Sigmoid colon (tissue), 6 donors: ENCODE measurements at regions not wholly inside any gene's neighbourhood (a gene's known extent, or its start where the extent isn't known, plus 50 kb on each side); places are given as distances from the start of the nearest gene placed in this dataset.

ENCODE experiments used
- DNase-seq: peaks from one replicate; pipeline ENCODE4 v3.0.0-alpha.2; 2019
- H3K27ac ChIP-seq, 4 donors: fragments of 200-600 bp; sonication (generic); one replicate each; pipeline ENCODE4 v1.5.1; 2016 to 2019; ENCODE audit warnings: mild to moderate bottlenecking in 1 of 4
- H3K27me3 ChIP-seq, 3 donors: fragments of 200-600 bp; sonication (generic); one replicate each; pipeline ENCODE4 v1.5.1; 2019; ENCODE audit warnings: mild to moderate bottlenecking in 1 of 3
- H3K36me3 ChIP-seq, 4 donors: fragments of 200-600 bp; sonication (generic); one replicate each; pipeline ENCODE4 v1.5.1; 2016 to 2019
- H3K4me1 ChIP-seq, 4 donors: fragments of 200-600 bp; sonication (generic); one replicate each; pipeline ENCODE4 v1.5.1; 2017 to 2019
- H3K4me3 ChIP-seq, 4 donors: fragments of 200-600 bp; sonication (generic); one replicate each; pipeline ENCODE4 v1.5.1; 2017 to 2019; ENCODE audit warnings: mild to moderate bottlenecking in 2 of 4, moderate library complexity in 1 of 4
- H3K9me3 ChIP-seq, 4 donors: fragments of 200-600 bp in 3 of 4; sonication (generic) in 3 of 4; one replicate each; pipeline versions ENCODE4 v1.5.1 to v1.6.1; 2013 to 2019
- EP300 ChIP-seq, 4 donors: sonication (generic); formaldehyde crosslinking; IDR thresholded peaks; one replicate each; pipeline ENCODE4 v1.6.1; 2017; ENCODE audit warnings: antibody characterized with exemption in 4 of 4
- POLR2A ChIP-seq, 2 donors: fragments of 450-650 bp; IDR thresholded peaks; one replicate each; pipeline ENCODE4 v1.6.1; 2016; ENCODE audit warnings: antibody characterized with exemption in 2 of 2, mild to moderate bottlenecking in 2 of 2, moderate library complexity in 2 of 2
- POLR2AphosphoS5 ChIP-seq, 4 donors: sonication (generic); formaldehyde crosslinking; IDR thresholded peaks; one replicate each; pipeline ENCODE4 v1.6.1; 2017; ENCODE audit warnings: antibody characterized with exemption in 4 of 4
- WGBS, 2 donors: extraction: QIAGEN DNeasy Blood & Tissue Kit; methylation state at CpG; one replicate each; pipeline ENCODE4 v1.1.7; 2013; 5-methylcytosine and 5-hydroxymethylcytosine counted together
- intact Hi-C: fragments of 100-400 bp; cut with DNase I; formaldehyde crosslinking; loops from one replicate; pipeline ENCODE4 v1.15.1; 2023
- TF ChIP-seq, protein P1 (sequence below), 4 experiments: fragments of 450-650 bp in 3 of 4; fragments of 200-600 bp in 1 of 4; IDR thresholded peaks; one replicate each; pipeline ENCODE4 v1.5.1; 2016 to 2019; ENCODE audit warnings: antibody characterized with exemption in 4 of 4, mild to moderate bottlenecking in 3 of 4, moderate library complexity in 2 of 4
- donor health status: healthy with polysubstance abuse.
- donor health status: healthy.

DNA sequence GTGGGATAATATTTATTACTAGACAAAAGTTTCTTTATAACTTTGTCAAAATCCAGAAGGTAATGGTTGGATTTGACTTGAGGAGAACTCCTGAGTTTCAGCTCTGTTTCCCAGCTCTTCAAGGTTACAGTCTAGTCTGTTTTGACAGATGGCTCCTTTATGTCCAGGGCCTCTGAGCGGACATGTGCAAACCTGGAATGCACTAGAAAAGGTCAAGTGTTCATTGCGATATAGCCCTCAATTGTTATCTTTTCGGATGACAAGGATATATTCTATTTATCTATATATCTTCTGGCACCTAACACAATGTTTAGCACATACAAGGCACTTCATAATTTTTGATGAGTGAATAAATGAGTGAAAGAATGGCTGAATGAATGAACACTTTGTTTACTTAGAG is 513.2 kb upstream of the GOLIM4 start:
- Histone ChIP-seq H3K27ac (no peak overlapping the region), H3K4me1 (no peaks in the 10 kb centered on the region), H3K4me3 (no peak overlapping the region), H3K27me3 (no peaks in the 10 kb centered on the region), H3K9me3 (no peaks in the 10 kb centered on the region), H3K36me3 (no peaks in the 10 kb centered on the region)
- 90% methylated on average over 3 of the region's 3 CpGs for WGBS, 2 donors
- no peak for DNase-seq
- intact Hi-C loops = no loop called here
- TF ChIP-seq, protein P1, sequence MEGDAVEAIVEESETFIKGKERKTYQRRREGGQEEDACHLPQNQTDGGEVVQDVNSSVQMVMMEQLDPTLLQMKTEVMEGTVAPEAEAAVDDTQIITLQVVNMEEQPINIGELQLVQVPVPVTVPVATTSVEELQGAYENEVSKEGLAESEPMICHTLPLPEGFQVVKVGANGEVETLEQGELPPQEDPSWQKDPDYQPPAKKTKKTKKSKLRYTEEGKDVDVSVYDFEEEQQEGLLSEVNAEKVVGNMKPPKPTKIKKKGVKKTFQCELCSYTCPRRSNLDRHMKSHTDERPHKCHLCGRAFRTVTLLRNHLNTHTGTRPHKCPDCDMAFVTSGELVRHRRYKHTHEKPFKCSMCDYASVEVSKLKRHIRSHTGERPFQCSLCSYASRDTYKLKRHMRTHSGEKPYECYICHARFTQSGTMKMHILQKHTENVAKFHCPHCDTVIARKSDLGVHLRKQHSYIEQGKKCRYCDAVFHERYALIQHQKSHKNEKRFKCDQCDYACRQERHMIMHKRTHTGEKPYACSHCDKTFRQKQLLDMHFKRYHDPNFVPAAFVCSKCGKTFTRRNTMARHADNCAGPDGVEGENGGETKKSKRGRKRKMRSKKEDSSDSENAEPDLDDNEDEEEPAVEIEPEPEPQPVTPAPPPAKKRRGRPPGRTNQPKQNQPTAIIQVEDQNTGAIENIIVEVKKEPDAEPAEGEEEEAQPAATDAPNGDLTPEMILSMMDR (IDR thresholded peaks at IDR 0.05) = no peak
- TF ChIP-seq POLR2A (IDR thresholded peaks at IDR 0.05) (no peak), POLR2AphosphoS5 (IDR thresholded peaks at IDR 0.05) (no peak), EP300 (IDR thresholded peaks at IDR 0.05) (no peak)

DNA sequence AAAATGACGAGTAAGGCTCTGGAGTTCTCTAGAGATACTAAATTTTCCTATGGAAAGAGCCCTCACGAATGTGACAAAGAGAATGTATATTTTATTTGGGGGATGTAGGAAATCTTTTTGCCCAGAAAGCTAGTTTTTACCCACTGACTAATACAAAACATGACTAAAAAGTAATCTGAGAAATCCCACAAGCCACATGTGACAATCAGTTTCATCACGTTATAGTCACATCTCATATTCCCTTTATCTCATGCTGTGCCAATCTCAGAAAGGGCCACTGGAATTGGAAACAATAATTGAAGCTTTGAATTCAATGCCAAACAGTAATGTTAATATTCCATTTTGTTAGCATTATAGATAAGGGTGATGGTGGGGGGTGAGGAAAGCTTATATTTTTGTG is 509.0 kb upstream of the GOLIM4 start:
- no peak for DNase-seq
- intact Hi-C loops = no loop called here
- Histone ChIP-seq H3K9me3 (no peaks in the 10 kb centered on the region), H3K27ac (no peak overlapping the region), H3K4me1 (no peaks in the 10 kb centered on the region), H3K27me3 (no peaks in the 10 kb centered on the region), H3K4me3 (no peak overlapping the region), H3K36me3 (no peaks in the 10 kb centered on the region)
- WGBS, 2 donors = 80 to 83% methylated on average over 3 of the region's 3 CpGs
- TF ChIP-seq POLR2AphosphoS5 (IDR thresholded peaks at IDR 0.05) (no peak), EP300 (IDR thresholded peaks at IDR 0.05) (no peak)

DNA sequence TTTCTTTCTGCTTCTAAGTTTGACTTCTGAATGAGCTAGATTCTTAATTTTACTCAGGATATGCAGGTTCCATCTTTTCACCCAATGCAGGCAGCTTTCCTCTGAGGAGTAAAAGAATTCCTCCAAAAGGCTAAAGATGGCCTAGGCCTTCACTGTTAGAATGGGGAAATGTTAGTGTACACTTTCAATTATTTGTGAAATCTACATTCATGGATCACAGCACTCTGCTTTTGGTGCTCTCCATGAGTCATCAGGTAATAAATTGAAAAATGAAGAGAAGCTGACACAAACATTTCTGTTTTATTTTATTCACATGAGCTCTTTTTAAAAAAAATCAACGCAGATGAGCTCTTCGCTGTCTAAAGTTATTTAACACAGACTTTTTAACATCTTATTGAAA is 502.5 kb upstream of the GOLIM4 start:
- no peaks in the 10 kb centered on the region for H3K27me3 ChIP-seq
- H3K4me1 ChIP-seq = peaks cover 0 to 5% (median 0%) of the 10 kb centered on the region in 4 donors
- no peak for DNase-seq
- 94 to 98% methylated on average over 2 of the region's 2 CpGs for WGBS, 2 donors
- no peak overlapping the region for H3K27ac ChIP-seq
- TF ChIP-seq EP300 (IDR thresholded peaks at IDR 0.05) (no peak), POLR2A (IDR thresholded peaks at IDR 0.05) (no peak), POLR2AphosphoS5 (IDR thresholded peaks at IDR 0.05) (no peak)
- TF ChIP-seq, protein P1 (IDR thresholded peaks at IDR 0.05) = no peak
- no peaks in the 10 kb centered on the region for H3K9me3 ChIP-seq
- intact Hi-C loops = no loop called here
- no peaks in the 10 kb centered on the region for H3K36me3 ChIP-seq
- no peak overlapping the region for H3K4me3 ChIP-seq

DNA sequence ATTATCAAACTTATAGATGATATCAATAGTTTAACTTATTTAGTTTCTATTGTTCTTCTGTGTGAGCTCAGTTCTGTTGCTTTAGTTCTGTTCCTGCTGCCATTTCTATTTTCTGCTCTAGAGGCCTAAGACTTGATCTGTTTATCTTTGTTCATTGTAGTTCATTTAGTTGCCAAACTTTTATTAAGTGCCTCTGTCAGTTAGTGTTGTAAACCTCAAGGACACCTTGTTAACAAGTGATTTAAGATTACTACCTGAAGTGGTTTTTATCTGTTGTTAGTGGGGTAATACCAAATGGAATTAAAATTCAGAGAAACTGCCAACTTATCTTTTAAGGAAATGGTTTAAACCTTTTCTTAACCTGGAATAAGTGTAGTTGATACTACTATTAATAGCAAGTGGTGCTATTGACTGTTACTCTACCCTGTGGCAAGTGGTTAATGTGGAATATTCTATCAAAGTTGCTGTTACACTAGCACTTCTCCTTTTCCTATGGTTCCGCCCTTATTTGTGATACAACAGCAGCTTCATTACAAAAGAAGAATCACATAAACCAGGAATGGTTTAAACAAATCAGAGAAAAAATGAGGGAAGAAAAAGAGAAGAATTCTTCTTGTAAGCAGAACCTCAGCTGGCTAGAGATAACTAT is 500.6 kb upstream of the GOLIM4 start:
- Histone ChIP-seq H3K27me3 (no peaks in the 10 kb centered on the region), H3K4me1 (peaks cover 0 to 5% (median 0%) of the 10 kb centered on the region in 4 donors), H3K4me3 (no peak overlapping the region), H3K9me3 (no peaks in the 10 kb centered on the region), H3K27ac (no peak overlapping the region), H3K36me3 (no peaks in the 10 kb centered on the region)
- WGBS, 2 donors = 73 to 85% methylated on average over 1 of the region's 1 CpG
- intact Hi-C loops = no loop called here
- DNase-seq = no peak
- TF ChIP-seq, protein P1 (IDR thresholded peaks at IDR 0.05) = no peak
- no peak for TF ChIP-seq POLR2AphosphoS5 (IDR thresholded peaks at IDR 0.05)
- no peak for TF ChIP-seq EP300 (IDR thresholded peaks at IDR 0.05)
- no peak for TF ChIP-seq POLR2A (IDR thresholded peaks at IDR 0.05)

DNA sequence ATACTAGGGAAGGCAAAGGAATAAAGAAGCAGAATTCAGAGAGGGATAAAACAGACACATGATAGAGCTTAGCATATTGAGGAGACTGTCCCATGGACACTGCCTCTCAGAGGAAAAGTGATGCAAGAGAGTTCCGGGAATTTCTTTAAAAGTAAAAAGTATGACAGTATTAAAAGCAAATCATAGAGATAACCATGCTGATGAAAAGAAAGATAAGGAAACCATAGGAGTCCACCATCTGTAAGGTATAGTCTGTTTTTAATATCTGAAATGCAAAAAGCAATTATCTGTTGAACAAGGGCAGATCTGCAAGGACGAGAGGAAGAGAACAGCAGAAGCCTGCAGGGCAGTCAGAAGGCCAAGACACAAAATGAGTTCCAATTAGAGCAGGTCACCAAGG is 495.9 kb upstream of the GOLIM4 start:
- no peaks in the 10 kb centered on the region for H3K36me3 ChIP-seq
- WGBS, 2 donors = 81 to 84% methylated on average over 2 of the region's 2 CpGs
- H3K27ac ChIP-seq = no peak overlapping the region
- intact Hi-C loops = no loop called here
- H3K4me1 ChIP-seq = peaks cover 0 to 5% (median 0%) of the 10 kb centered on the region in 4 donors
- H3K27me3 ChIP-seq = no peaks in the 10 kb centered on the region
- no peak for TF ChIP-seq EP300 (IDR thresholded peaks at IDR 0.05)
- TF ChIP-seq, protein P1 (IDR thresholded peaks at IDR 0.05) = no peak
- TF ChIP-seq POLR2A (IDR thresholded peaks at IDR 0.05) = no peak
- no peak for TF ChIP-seq POLR2AphosphoS5 (IDR thresholded peaks at IDR 0.05)
- no peaks in the 10 kb centered on the region for H3K9me3 ChIP-seq
- no peak overlapping the region for H3K4me3 ChIP-seq
- DNase-seq = no peak
